ENCODE measurements at regions not wholly inside any gene's neighbourhood (a gene's known extent, or its start where the extent isn't known, plus 50 kb on each side); places are given as distances from the start of the nearest gene placed in this dataset.
A peak's percentile ranks its signal among the peaks of the same experiment; 100 is the strongest.

GRCh38 chr2:215764441-215765048, 248.8 kb downstream of the MREG start:
- no peaks in the 10 kb centered on the region for H3K27me3 Mint-ChIP-seq (ENCODE audit: unreplicated experiment)
- no peaks in the 10 kb centered on the region for H3K36me3 Mint-ChIP-seq (ENCODE audit: unreplicated experiment)
- H3K27ac Mint-ChIP-seq (ENCODE audit: unreplicated experiment), result peak overlapping the region; percentile 62
- no peaks in the 10 kb centered on the region for H3K9me3 Mint-ChIP-seq (ENCODE audit: unreplicated experiment)
- DNase-seq (ENCODE audit: extremely low spot score, unreplicated experiment), result no peak
- H3K4me3 Mint-ChIP-seq (ENCODE audit: unreplicated experiment), result no peak overlapping the region
- peaks cover 32% of the 10 kb centered on the region for H3K4me1 Mint-ChIP-seq (ENCODE audit: unreplicated experiment)
- TF ChIP-seq CTCF (IDR thresholded peaks at IDR 0.05), result no peak

- Mint-ChIP-seq H3K27ac (ENCODE audit: unreplicated experiment) (no peak overlapping the region), H3K36me3 (ENCODE audit: unreplicated experiment) (no peaks in the 10 kb centered on the region), H3K4me1 (ENCODE audit: unreplicated experiment) (peaks cover 30% of the 10 kb centered on the region), H3K27me3 (ENCODE audit: unreplicated experiment) (no peaks in the 10 kb centered on the region), H3K4me3 (ENCODE audit: unreplicated experiment) (no peak overlapping the region), H3K9me3 (ENCODE audit: unreplicated experiment) (no peaks in the 10 kb centered on the region)
- no peak for TF ChIP-seq CTCF (IDR thresholded peaks at IDR 0.05)
- DNase-seq (ENCODE audit: extremely low spot score, unreplicated experiment), result no peak
Observed at GRCh38 chr2:215760557-215760956, 252.8 kb downstream of the MREG start.

GRCh38 chr2:215760091-215760490, 253.3 kb downstream of the MREG start:
- Mint-ChIP-seq H3K27ac (ENCODE audit: unreplicated experiment) (no peak overlapping the region), H3K9me3 (ENCODE audit: unreplicated experiment) (no peaks in the 10 kb centered on the region), H3K36me3 (ENCODE audit: unreplicated experiment) (no peaks in the 10 kb centered on the region), H3K4me3 (ENCODE audit: unreplicated experiment) (no peak overlapping the region), H3K4me1 (ENCODE audit: unreplicated experiment) (peaks cover 30% of the 10 kb centered on the region), H3K27me3 (ENCODE audit: unreplicated experiment) (no peaks in the 10 kb centered on the region)
- DNase-seq (ENCODE audit: extremely low spot score, unreplicated experiment), result no peak
- TF ChIP-seq CTCF (IDR thresholded peaks at IDR 0.05), result no peak

GRCh38 chr2:215758691-215759090, 254.7 kb downstream of the MREG start:
- Mint-ChIP-seq H3K9me3 (ENCODE audit: unreplicated experiment) (no peaks in the 10 kb centered on the region), H3K27me3 (ENCODE audit: unreplicated experiment) (no peaks in the 10 kb centered on the region), H3K4me3 (ENCODE audit: unreplicated experiment) (no peak overlapping the region), H3K36me3 (ENCODE audit: unreplicated experiment) (no peaks in the 10 kb centered on the region), H3K4me1 (ENCODE audit: unreplicated experiment) (peaks cover 28% of the 10 kb centered on the region), H3K27ac (ENCODE audit: unreplicated experiment) (no peak overlapping the region)
- TF ChIP-seq CTCF (IDR thresholded peaks at IDR 0.05), result no peak
- DNase-seq (ENCODE audit: extremely low spot score, unreplicated experiment), result no peak

- TF ChIP-seq CTCF (IDR thresholded peaks at IDR 0.05), result no peak
- Mint-ChIP-seq H3K4me3 (ENCODE audit: unreplicated experiment) (no peak overlapping the region), H3K36me3 (ENCODE audit: unreplicated experiment) (no peaks in the 10 kb centered on the region), H3K4me1 (ENCODE audit: unreplicated experiment) (peaks cover 33% of the 10 kb centered on the region), H3K27me3 (ENCODE audit: unreplicated experiment) (no peaks in the 10 kb centered on the region), H3K9me3 (ENCODE audit: unreplicated experiment) (no peaks in the 10 kb centered on the region), H3K27ac (ENCODE audit: unreplicated experiment) (no peak overlapping the region)
- no peak for DNase-seq (ENCODE audit: extremely low spot score, unreplicated experiment)
Observed at GRCh38 chr2:215756346-215756730, 257.0 kb downstream of the MREG start.
